Esophagus squamous epithelium (tissue), 4 donors: ENCODE measurements at regions not wholly inside any gene's neighbourhood (a gene's known extent, or its start where the extent isn't known, plus 50 kb on each side); places are given as distances from the start of the nearest gene placed in this dataset.

Experiments
- CTCF ChIP-seq, 6 experiments: fragments of 450-650 bp in 4 of 6; fragments of 200-600 bp in 2 of 6; sonication (generic) in 2 of 6; IDR thresholded peaks; one replicate each; pipeline ENCODE4 v1.5.1; 2016 to 2019; ENCODE audit warnings: antibody characterized with exemption in 6 of 6, mild to moderate bottlenecking in 4 of 6, moderate library complexity in 4 of 6
- POLR2A ChIP-seq, 4 donors: fragments of 450-650 bp; IDR thresholded peaks; one replicate each; pipeline ENCODE4 v1.6.1; 2017; ENCODE audit warnings: antibody characterized with exemption in 4 of 4, mild to moderate bottlenecking in 4 of 4, moderate library complexity in 3 of 4

GRCh38 chr7:36013246-36014014 lies 139.6 kb upstream of the EEPD1 start:
- TF ChIP-seq POLR2A (IDR thresholded peaks at IDR 0.05) = no peak
- no peak for TF ChIP-seq CTCF (IDR thresholded peaks at IDR 0.05)
